AG09309 (cell line): ENCODE measurements at regions not wholly inside any gene's neighbourhood (a gene's known extent, or its start where the extent isn't known, plus 50 kb on each side); places are given as distances from the start of the nearest gene placed in this dataset.
"Not testable (repeated sequence)": the region's sequence is repeated elsewhere in the genome, so short reads cannot be mapped to it uniquely, and the experiment has no call there.

ENCODE experiments used
- DNase-seq: peaks from one replicate; pipeline ENCODE4 v3.0.0-alpha.2; 2010; ENCODE audit warnings: low read depth
- H3K4me3 ChIP-seq: 2 replicates; pipeline ENCODE4 v1.5.1; 2011; ENCODE audit warnings: mild to moderate bottlenecking, low read depth, low read length, moderate library complexity; ENCODE audit not compliant: control insufficient read depth
- TF ChIP-seq, protein P1 (sequence below): IDR thresholded peaks from 2 replicates; pipeline ENCODE4 v1.5.1; 2011; ENCODE audit warnings: mild to moderate bottlenecking, low read depth, low read length, inconsistent platforms; ENCODE audit not compliant: insufficient read depth, control insufficient read depth; ENCODE audit errors: missing control alignments

DNA sequence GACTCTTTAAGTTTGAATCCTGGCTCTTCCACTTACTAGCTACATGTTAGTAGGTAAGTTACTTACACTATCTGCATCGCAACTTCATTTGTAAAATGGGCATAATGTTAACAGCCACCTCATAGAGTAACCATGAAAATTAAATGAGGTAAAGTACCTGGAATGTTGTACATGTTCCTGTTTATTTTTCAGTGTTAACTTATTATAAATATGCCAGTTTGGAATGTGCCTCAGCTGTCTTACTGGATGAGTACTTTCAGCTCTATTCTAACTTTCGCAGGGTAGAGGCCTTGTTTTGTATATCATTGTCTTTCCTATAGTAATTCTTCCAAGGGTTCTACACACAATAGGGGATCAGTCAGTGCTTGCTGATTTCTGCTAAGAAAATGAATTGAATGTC, 167.4 kb downstream of the DUSP10 start:
- H3K4me3 ChIP-seq: no peak overlapping the region
- DNase-seq: no peak
- TF ChIP-seq, protein P1, sequence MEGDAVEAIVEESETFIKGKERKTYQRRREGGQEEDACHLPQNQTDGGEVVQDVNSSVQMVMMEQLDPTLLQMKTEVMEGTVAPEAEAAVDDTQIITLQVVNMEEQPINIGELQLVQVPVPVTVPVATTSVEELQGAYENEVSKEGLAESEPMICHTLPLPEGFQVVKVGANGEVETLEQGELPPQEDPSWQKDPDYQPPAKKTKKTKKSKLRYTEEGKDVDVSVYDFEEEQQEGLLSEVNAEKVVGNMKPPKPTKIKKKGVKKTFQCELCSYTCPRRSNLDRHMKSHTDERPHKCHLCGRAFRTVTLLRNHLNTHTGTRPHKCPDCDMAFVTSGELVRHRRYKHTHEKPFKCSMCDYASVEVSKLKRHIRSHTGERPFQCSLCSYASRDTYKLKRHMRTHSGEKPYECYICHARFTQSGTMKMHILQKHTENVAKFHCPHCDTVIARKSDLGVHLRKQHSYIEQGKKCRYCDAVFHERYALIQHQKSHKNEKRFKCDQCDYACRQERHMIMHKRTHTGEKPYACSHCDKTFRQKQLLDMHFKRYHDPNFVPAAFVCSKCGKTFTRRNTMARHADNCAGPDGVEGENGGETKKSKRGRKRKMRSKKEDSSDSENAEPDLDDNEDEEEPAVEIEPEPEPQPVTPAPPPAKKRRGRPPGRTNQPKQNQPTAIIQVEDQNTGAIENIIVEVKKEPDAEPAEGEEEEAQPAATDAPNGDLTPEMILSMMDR: no peak

DNA sequence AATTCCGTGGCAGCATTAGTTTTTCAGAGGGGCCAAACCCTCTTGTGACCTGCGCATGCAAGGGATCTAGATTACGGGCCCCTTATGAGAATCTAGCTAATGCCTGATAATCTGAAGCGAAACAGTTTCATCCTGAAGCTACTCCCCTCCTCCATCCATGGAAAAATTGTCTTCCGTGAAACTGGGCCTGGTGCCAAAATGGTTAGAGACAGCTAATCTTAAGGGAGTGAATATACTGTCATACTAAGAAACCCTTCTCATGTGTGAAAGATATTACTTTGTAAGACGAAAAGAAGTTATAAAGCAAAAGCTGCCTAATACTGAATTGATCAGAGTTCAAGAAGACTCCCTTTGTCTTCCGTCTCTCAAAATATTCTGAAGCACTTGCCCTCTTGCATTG, 166.3 kb downstream of the DUSP10 start:
- TF ChIP-seq, protein P1: no peak
- DNase-seq: no peak
- no peak overlapping the region for H3K4me3 ChIP-seq

DNA sequence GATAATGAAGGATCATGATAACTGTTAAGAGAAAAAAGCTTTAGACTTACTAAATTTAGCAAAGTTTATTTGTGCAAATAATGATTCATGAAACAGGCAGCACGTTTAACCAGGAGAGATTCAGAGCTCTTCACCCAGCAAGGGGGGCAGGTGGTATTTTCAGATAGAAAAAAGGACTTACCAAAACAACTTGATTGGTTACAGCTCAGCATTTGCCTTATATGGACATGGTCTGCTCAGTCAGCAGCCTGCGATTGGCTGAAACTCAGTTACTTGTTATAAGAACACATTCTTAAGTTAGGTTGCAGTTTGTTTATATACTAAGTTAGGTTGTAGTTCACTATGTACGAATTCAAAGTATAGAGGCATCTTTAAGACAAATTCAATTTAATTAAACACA, 165.6 kb downstream of the DUSP10 start:
- no peak overlapping the region for H3K4me3 ChIP-seq
- TF ChIP-seq, protein P1: no peak
- peak; percentile 34 for DNase-seq

DNA sequence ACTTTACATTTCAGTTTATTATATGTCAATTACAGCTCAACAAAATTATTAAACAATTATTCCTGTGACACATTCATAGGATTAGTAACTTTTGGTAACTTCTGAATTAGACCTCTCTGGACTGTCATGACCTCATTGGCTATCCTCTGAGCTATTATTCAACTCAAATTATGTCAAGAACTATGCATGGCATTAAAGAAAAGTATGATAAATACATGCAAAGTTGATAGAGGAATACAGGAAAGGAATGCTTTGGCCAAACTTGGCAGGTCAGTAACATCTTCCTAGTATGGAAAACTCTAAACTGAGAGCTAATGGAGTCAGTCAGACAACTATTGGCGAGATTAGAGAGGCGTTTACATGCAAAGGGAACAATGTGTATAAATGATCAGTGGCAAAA, 158.4 kb downstream of the DUSP10 start:
- H3K4me3 ChIP-seq: no peak overlapping the region
- no peak for DNase-seq
- TF ChIP-seq, protein P1: no peak

DNA sequence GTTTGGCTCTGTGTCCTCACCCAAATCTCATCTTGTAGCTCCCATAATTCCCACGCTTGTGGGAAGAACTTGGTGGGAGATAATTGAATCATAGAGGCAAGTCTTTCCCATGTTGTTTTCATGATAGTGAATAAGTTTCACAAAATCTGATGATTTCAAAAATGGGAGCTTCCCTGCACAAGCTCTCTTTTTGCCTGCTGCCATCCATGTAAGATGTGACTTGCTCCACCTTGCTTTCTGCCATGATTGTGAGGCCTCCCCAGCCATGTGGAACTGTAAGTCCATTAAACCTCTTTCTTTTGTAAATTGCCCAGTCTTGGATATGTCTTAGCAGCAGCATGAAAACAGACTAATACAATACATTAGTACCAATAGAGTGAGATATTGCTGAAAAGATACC, 154.9 kb downstream of the DUSP10 start:
- H3K4me3 ChIP-seq, DNase-seq: not testable (repeated sequence)

DNA sequence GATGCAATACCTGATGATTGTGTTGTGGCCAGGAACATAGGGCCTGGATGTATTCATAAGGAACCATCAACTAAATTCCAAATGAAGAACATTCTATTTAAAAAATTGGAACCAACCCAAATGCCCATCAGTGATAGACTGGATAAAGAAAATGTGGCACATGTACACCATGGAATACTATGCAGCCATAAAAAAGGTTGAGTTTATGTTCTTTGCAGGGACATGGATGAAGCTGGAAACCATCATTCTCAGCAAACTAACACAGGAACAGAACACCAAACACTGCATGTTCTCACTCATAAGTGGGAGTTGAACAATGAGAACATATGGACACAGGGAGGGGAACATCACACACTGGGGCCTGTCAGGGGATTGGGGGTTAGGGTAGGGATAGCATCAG, 150.6 kb downstream of the DUSP10 start:
- DNase-seq, H3K4me3 ChIP-seq: not testable (repeated sequence)

DNA sequence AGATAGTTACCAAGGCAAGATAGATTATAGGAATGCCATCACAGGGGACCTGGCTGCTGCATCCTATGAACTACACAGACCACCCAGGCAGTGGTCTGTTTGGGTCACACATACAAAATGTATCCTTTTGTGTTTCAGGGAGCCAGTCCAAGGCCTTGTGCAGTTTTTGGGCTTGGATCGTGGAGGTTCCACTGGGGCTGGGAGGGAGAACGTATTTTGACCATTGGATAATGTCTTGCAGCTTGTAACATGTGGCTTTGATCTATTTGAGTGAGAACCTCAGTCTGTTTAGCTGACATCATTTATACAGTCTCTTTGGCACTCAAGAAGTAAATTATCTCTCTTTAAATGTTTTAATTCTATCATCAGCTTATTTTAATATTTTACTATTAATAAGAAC, 147.3 kb downstream of the DUSP10 start:
- TF ChIP-seq, protein P1: no peak
- no peak for DNase-seq
- H3K4me3 ChIP-seq: no peak overlapping the region

DNA sequence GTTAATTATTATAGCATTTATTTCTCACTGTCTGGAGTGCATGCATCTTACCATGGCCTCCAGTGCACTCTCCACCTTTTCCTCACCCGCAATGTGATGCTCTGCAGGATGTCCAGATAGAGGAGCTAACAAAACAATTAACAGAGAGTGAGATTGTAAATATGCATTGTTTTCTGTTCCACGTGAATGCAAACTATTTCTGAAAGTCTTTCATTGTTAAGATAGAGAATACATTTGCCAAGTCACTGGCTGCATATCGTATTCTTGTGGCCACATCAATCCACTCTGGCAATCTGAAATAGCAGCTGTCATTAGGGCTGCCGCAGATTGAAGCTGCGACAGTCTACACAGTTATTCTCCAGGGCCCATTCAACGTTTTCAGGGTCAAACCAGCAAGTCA, 143.8 kb downstream of the DUSP10 start:
- DNase-seq: no peak
- H3K4me3 ChIP-seq: no peak overlapping the region
- TF ChIP-seq, protein P1: no peak
